VCaP (cell line): ENCODE measurements at regions not wholly inside any gene's neighbourhood (a gene's known extent, or its start where the extent isn't known, plus 50 kb on each side); places are given as distances from the start of the nearest gene placed in this dataset.
A peak's percentile ranks its signal among the peaks of the same experiment; 100 is the strongest.

Experiments used
- H3K27ac ChIP-seq: fragments of 450-650 bp; 2 replicates; pipeline ENCODE4 v1.5.1; 2017
- TF ChIP-seq, protein P1 (sequence below): fragments of 450-650 bp; conservative IDR thresholded peaks from 2 replicates; pipeline ENCODE4 v1.5.1; 2017; ENCODE audit warnings: mild to moderate bottlenecking, moderate library complexity

- no peak overlapping the region for H3K27ac ChIP-seq
- TF ChIP-seq, protein P1, sequence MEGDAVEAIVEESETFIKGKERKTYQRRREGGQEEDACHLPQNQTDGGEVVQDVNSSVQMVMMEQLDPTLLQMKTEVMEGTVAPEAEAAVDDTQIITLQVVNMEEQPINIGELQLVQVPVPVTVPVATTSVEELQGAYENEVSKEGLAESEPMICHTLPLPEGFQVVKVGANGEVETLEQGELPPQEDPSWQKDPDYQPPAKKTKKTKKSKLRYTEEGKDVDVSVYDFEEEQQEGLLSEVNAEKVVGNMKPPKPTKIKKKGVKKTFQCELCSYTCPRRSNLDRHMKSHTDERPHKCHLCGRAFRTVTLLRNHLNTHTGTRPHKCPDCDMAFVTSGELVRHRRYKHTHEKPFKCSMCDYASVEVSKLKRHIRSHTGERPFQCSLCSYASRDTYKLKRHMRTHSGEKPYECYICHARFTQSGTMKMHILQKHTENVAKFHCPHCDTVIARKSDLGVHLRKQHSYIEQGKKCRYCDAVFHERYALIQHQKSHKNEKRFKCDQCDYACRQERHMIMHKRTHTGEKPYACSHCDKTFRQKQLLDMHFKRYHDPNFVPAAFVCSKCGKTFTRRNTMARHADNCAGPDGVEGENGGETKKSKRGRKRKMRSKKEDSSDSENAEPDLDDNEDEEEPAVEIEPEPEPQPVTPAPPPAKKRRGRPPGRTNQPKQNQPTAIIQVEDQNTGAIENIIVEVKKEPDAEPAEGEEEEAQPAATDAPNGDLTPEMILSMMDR, result no peak
Observed at GRCh38 chr2:66069937-66070720, 364.8 kb upstream of the MEIS1 start.

DNA sequence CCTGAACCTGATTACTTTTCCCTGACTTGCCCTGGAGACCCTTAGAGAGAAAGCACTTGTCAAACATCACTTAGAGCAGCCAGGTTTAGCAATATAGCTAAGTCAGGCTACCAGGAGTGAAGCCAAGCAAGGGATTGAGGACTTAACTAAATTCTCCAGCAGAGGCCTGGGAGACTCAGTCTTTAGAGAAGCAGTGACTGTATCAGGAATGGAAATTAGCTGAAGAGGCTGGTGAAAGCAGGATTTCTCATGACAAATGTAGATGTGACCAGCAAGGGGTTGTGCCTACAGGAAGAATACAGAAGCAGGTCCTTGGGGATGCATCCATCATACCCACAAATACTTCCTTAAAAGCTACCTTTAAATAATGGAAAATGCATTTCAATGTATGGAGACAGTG is 368.9 kb upstream of the MEIS1 start:
- TF ChIP-seq, protein P1, result no peak
- no peak overlapping the region for H3K27ac ChIP-seq

DNA sequence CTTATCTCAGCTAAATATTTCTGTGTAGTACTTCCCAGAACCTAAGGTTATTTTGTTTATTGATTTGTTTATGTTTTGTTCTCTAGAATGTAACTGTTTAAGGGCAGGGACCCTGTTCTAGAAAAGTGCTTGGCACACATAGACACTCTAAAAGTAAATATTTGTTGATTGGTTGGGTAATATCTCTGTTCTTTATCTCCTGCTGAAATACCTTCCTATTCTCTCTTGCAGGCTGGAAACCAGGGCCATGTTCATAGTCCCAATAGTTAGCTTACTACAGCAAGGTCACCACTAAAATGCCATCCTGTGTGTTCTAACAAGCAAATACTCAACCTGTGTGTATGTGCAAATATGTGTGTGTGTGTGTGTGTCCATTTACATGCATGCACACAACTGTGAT is 375.6 kb upstream of the MEIS1 start:
- TF ChIP-seq, protein P1, result no peak

DNA sequence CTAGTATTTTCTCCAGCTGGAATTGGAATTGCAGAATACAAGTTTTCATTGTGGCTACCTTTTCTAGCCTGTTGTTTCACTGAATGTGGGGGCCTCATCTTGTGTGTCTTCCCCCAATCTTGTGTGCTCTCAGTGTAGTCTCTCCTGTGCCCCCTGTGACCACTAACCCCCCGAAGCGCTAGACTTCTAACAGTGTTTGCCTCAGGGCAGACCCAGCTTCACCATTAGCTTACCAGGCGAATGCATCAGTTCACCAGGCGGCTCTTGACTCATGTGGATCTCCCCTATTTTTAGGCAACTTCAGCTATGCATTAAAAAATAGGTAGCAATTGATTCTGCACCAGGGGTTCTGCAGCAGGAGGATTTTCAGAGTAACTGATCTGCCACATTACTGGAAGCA is 376.2 kb upstream of the MEIS1 start:
- no peak overlapping the region for H3K27ac ChIP-seq
- TF ChIP-seq, protein P1, result no peak

More for the DNA sequence above, 375.6 kb upstream of the MEIS1 start:
- no peak overlapping the region for H3K27ac ChIP-seq

GRCh38 chr2:66057844-66058243 is 377.1 kb upstream of the MEIS1 start:
- H3K27ac ChIP-seq, result no peak overlapping the region
- TF ChIP-seq, protein P1, result no peak

DNA sequence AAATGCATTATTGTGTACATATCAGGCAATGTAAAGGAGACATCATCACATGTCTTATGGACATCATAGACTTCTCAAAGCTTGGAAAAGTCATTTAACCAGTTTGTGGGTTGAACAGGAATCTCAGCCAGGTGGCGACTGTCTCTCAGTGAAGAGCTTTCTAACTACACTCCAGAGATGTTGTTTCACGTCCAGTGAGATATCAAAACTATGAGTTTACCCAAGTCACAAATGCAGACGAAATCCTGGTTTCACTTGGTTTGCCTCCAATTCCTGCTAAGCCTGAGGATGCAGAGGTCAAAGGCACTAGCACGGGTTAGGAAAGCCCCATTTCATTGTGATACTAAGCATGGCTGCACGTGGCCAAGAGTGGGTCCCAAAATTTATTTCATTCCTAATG is 384.5 kb upstream of the MEIS1 start:
- H3K27ac ChIP-seq, result no peak overlapping the region
- TF ChIP-seq, protein P1, result 0 out of 2 replicates have a peak, but pooled peaks have one; percentile 26

GRCh38 chr2:66048667-66049066 is 386.3 kb upstream of the MEIS1 start:
- no peak overlapping the region for H3K27ac ChIP-seq
- TF ChIP-seq, protein P1, result no peak
